Inferior parietal cortex (tissue), 1 donor: ENCODE measurements at regions not wholly inside any gene's neighbourhood (a gene's known extent, or its start where the extent isn't known, plus 50 kb on each side); places are given as distances from the start of the nearest gene placed in this dataset.
"Not testable (repeated sequence)": the region's sequence is repeated elsewhere in the genome, so short reads cannot be mapped to it uniquely, and the experiment has no call there.

ENCODE experiments used
- DNase-seq: peaks from one replicate; pipeline ENCODE4 v3.0.0-alpha.2; 2016; ENCODE audit errors: extremely low spot score

- no peak for DNase-seq
Observed at GRCh38 chr5:33068786-33069185, 357.7 kb downstream of the NPR3 start.

- no peak for DNase-seq
Observed at GRCh38 chr5:33072296-33072695, 361.2 kb downstream of the NPR3 start.

- no peak for DNase-seq
Observed at GRCh38 chr5:33072726-33073125, 361.6 kb downstream of the NPR3 start.

- no peak for DNase-seq
Observed at GRCh38 chr5:33073881-33074327, 362.8 kb downstream of the NPR3 start.

GRCh38 chr5:33074548-33074947, 363.4 kb downstream of the NPR3 start:
- no peak for DNase-seq

GRCh38 chr5:33075731-33076130, 364.6 kb downstream of the NPR3 start:
- DNase-seq = no peak

- no peak for DNase-seq
Observed at GRCh38 chr5:33079548-33079947, 361.2 kb upstream of the TARS1 start.

GRCh38 chr5:33080287-33080686, 360.5 kb upstream of the TARS1 start:
- DNase-seq = no peak

GRCh38 chr5:33088176-33088575, 352.6 kb upstream of the TARS1 start:
- no peak for DNase-seq

- no peak for DNase-seq
Observed at GRCh38 chr5:33091571-33092363, 349.0 kb upstream of the TARS1 start.

- DNase-seq = no peak
Observed at GRCh38 chr5:33092719-33093118, 348.0 kb upstream of the TARS1 start.

- DNase-seq = no peak
Observed at GRCh38 chr5:33102551-33102950, 338.2 kb upstream of the TARS1 start.

GRCh38 chr5:33105521-33105941, 335.2 kb upstream of the TARS1 start:
- DNase-seq = no peak

GRCh38 chr5:33110496-33110895, 330.3 kb upstream of the TARS1 start:
- not testable (repeated sequence) for DNase-seq

- DNase-seq = no peak
Observed at GRCh38 chr5:33114361-33114760, 326.4 kb upstream of the TARS1 start.

GRCh38 chr5:33115467-33115866, 325.3 kb upstream of the TARS1 start:
- DNase-seq = no peak

- no peak for DNase-seq
Observed at GRCh38 chr5:33118761-33119415, 321.9 kb upstream of the TARS1 start.

GRCh38 chr5:33120671-33121070, 320.1 kb upstream of the TARS1 start:
- DNase-seq = no peak

GRCh38 chr5:33129309-33129708, 311.5 kb upstream of the TARS1 start:
- no peak for DNase-seq

GRCh38 chr5:33136785-33137184, 304.0 kb upstream of the TARS1 start:
- DNase-seq = no peak

- DNase-seq = not testable (repeated sequence)
Observed at GRCh38 chr5:33138145-33138544, 302.6 kb upstream of the TARS1 start.

- DNase-seq = no peak
Observed at GRCh38 chr5:33143405-33144123, 297.2 kb upstream of the TARS1 start.

- DNase-seq = no peak
Observed at GRCh38 chr5:33146881-33147280, 293.9 kb upstream of the TARS1 start.
